ENCODE measurements at regions not wholly inside any gene's neighbourhood (a gene's known extent, or its start where the extent isn't known, plus 50 kb on each side); places are given as distances from the start of the nearest gene placed in this dataset.

- H2BK12ac ChIP-seq (ENCODE audit: insufficient read length, low read depth, low read length) = no peak overlapping the region
- Mint-ChIP-seq H3K4me1 (peaks cover 9 to 14% of the 10 kb centered on the region in 2 experiments), H3K4me3 (no peak overlapping the region), H3K9me3 (peaks cover 0 to 5% of the 10 kb centered on the region in 2 experiments; a peak in 3 of 5 replicates), H3K27me3 (ENCODE audit: low read depth) (peaks cover 6% of the 10 kb centered on the region; the same call in 1 of the 2 replicates), H3K36me3 (ENCODE audit: insufficient read depth in 1 of 3, low read depth in 3 of 3) (no peaks in the 10 kb centered on the region; a peak in 1 of 7 replicates), H3K27ac (no peak overlapping the region)
- H2BK120ac ChIP-seq (ENCODE audit: low read depth, low read length, poor library complexity, severe bottlenecking) = no peak overlapping the region
- H3K79me1 ChIP-seq (ENCODE audit: insufficient read depth, low read depth, low read length, poor library complexity, severe bottlenecking) = no peaks in the 10 kb centered on the region
- H3K4me2 ChIP-seq (ENCODE audit: insufficient read depth, insufficient read length, low read length) = no peak overlapping the region
- H4K91ac ChIP-seq (ENCODE audit: insufficient read length, low read depth, low read length) = no peak overlapping the region
- no peaks in the 10 kb centered on the region for H3K27me3 ChIP-seq (ENCODE audit: insufficient read depth, low read length)
- no peak overlapping the region for H2BK20ac ChIP-seq (ENCODE audit: low read depth, low read length, poor library complexity, severe bottlenecking)
- H2BK15ac ChIP-seq (ENCODE audit: low read depth, low read length) = no peak overlapping the region
- no peak overlapping the region for H2AK5ac ChIP-seq (ENCODE audit: insufficient read length, low read length)
- no peaks in the 10 kb centered on the region for H3K23me2 ChIP-seq (ENCODE audit: insufficient read length, low read depth, low read length, poor library complexity, severe bottlenecking)
- H3K4ac ChIP-seq (ENCODE audit: low read depth, low read length) = no peak overlapping the region
- no peak overlapping the region for H3K14ac ChIP-seq (ENCODE audit: insufficient read depth, low read length)
- no peak overlapping the region for H3K18ac ChIP-seq (ENCODE audit: insufficient read length, low read depth, low read length)
- H4K5ac ChIP-seq (ENCODE audit: insufficient read length, low read depth, low read length) = no peak overlapping the region
- H2AFZ ChIP-seq (ENCODE audit: low read length) = no peak overlapping the region
- H3K56ac ChIP-seq (ENCODE audit: insufficient read length, low read depth, low read length) = no peak overlapping the region
- H3K79me2 ChIP-seq (ENCODE audit: insufficient read depth, low read length) = no peaks in the 10 kb centered on the region
- no peak overlapping the region for H3K9ac ChIP-seq (ENCODE audit: extremely low read depth, insufficient read length, low read length)
- no peak overlapping the region for H3K23ac ChIP-seq (ENCODE audit: insufficient read length, low read depth, low read length)
- no peaks in the 10 kb centered on the region for H4K20me1 ChIP-seq (ENCODE audit: control insufficient read depth, insufficient read depth, insufficient read length)
- no peak overlapping the region for H3K27ac ChIP-seq (ENCODE audit: insufficient read length, low read depth, low read length)
- WGBS (ENCODE audit: extremely low coverage, insufficient read length, low lambda C conversion rate) = no CpG with 5 or more reads among the region's 4 CpGs
- DNase-seq = peak; percentile 3
- TF ChIP-seq, protein P1, sequence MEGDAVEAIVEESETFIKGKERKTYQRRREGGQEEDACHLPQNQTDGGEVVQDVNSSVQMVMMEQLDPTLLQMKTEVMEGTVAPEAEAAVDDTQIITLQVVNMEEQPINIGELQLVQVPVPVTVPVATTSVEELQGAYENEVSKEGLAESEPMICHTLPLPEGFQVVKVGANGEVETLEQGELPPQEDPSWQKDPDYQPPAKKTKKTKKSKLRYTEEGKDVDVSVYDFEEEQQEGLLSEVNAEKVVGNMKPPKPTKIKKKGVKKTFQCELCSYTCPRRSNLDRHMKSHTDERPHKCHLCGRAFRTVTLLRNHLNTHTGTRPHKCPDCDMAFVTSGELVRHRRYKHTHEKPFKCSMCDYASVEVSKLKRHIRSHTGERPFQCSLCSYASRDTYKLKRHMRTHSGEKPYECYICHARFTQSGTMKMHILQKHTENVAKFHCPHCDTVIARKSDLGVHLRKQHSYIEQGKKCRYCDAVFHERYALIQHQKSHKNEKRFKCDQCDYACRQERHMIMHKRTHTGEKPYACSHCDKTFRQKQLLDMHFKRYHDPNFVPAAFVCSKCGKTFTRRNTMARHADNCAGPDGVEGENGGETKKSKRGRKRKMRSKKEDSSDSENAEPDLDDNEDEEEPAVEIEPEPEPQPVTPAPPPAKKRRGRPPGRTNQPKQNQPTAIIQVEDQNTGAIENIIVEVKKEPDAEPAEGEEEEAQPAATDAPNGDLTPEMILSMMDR (conservative IDR thresholded peaks at IDR 0.05) = no peak
- H4K8ac ChIP-seq (replicated peaks; ENCODE audit: insufficient read length, low read depth, low read length) = no peak overlapping the region
- H2BK5ac ChIP-seq (ENCODE audit: insufficient read length, low read length) = no peak overlapping the region
- no peak overlapping the region for H3T11ph ChIP-seq (ENCODE audit: low read length)
- no peaks in the 10 kb centered on the region for H3K4me1 ChIP-seq (ENCODE audit: insufficient read depth, low read length)
- H3K9me3 ChIP-seq (ENCODE audit: control insufficient read depth, low read depth, low read length) = no peaks in the 10 kb centered on the region
Measured at GRCh38 chr22:20639343-20639742, 131.9 kb downstream of the MED15 start.

Measured in H9 (cell line).